PFSK-1 (cell line): ENCODE measurements at regions not wholly inside any gene's neighbourhood (a gene's known extent, or its start where the extent isn't known, plus 50 kb on each side); places are given as distances from the start of the nearest gene placed in this dataset.

Source experiments
- POLR2AphosphoS5 ChIP-seq: IDR thresholded peaks from 2 replicates; pipeline ENCODE4 v1.6.1; 2012; ENCODE audit warnings: low read depth, mild to moderate bottlenecking, control low read depth, low read length, moderate library complexity
- REST ChIP-seq, 2 experiments: IDR thresholded peaks; 2 replicates each; pipeline versions ENCODE4 v1.6.1 to v1.8.0; 2011 to 2012; ENCODE audit warnings: low read depth in 2 of 2, low read length in 2 of 2, control low read depth in 1 of 2, inconsistent platforms in 1 of 2, mild to moderate bottlenecking in 1 of 2, moderate library complexity in 1 of 2; ENCODE audit not compliant: insufficient read depth in 1 of 2

GRCh38 chr15:61715082-61715481 lies 345.2 kb downstream of the VPS13C start:
- TF ChIP-seq POLR2AphosphoS5 = no peak
- TF ChIP-seq REST (IDR thresholded peaks at IDR 0.05; ENCODE audit: insufficient read depth in 1 of 2, low read depth in 2 of 2, low read length in 2 of 2) = no peak
